OCI-LY3 (cell line): ENCODE measurements at regions not wholly inside any gene's neighbourhood (a gene's known extent, or its start where the extent isn't known, plus 50 kb on each side); places are given as distances from the start of the nearest gene placed in this dataset.

Experiments used
- CTCF ChIP-seq: fragments of 200-600, 300-600 bp; sonication (generic); IDR thresholded peaks from 2 replicates; pipeline ENCODE4 v1.5.1; 2014; ENCODE audit warnings: antibody characterized with exemption, low read length, low read depth
- EZH2phosphoT487 ChIP-seq: fragments of 200-600 bp; shearing (Covaris generic); IDR thresholded peaks from 2 replicates; pipeline ENCODE4 v1.6.1; 2018; ENCODE audit warnings: antibody characterized with exemption, mixed run types, low read depth

- TF ChIP-seq CTCF (no peak), EZH2phosphoT487 (no peak)
Observed at GRCh38 chr10:7480742-7481367, 70.0 kb upstream of the SFMBT2 start.
